Fibroblast of mammary gland (primary cell): ENCODE measurements at regions not wholly inside any gene's neighbourhood (a gene's known extent, or its start where the extent isn't known, plus 50 kb on each side); places are given as distances from the start of the nearest gene placed in this dataset.
"Not testable (repeated sequence)": the region's sequence is repeated elsewhere in the genome, so short reads cannot be mapped to it uniquely, and the experiment has no call there.

ENCODE experiments used
- DNase-seq: peaks from one replicate; pipeline ENCODE4 v3.0.0-alpha.2; 2010; ENCODE audit warnings: low read depth
- H3K4me3 ChIP-seq: 2 replicates; pipeline ENCODE4 v1.5.1; 2011; ENCODE audit warnings: low read depth, mild to moderate bottlenecking, low read length, moderate library complexity; ENCODE audit not compliant: control insufficient read depth
- CTCF ChIP-seq: conservative IDR thresholded peaks from 2 replicates; pipeline ENCODE4 v1.5.1; 2011; ENCODE audit warnings: low read depth, low read length, inconsistent platforms; ENCODE audit not compliant: control insufficient read depth, insufficient read depth

- no peak overlapping the region for H3K4me3 ChIP-seq
- no peak for DNase-seq
- TF ChIP-seq CTCF, result no peak
Observed at GRCh38 chr9:13920557-13920956, 393.4 kb downstream of the NFIB start.

GRCh38 chr9:13919401-13919800 is 394.5 kb downstream of the NFIB start:
- no peak for TF ChIP-seq CTCF
- no peak for DNase-seq
- H3K4me3 ChIP-seq, result no peak overlapping the region

- H3K4me3 ChIP-seq, result no peak overlapping the region
- TF ChIP-seq CTCF, result no peak
- no peak for DNase-seq
Observed at GRCh38 chr9:13917534-13917933, 396.4 kb downstream of the NFIB start.

GRCh38 chr9:13915591-13916301 is 398.2 kb downstream of the NFIB start:
- DNase-seq, result peak; percentile 34
- no peak overlapping the region for H3K4me3 ChIP-seq
- TF ChIP-seq CTCF, result no peak

- DNase-seq, result no peak
- H3K4me3 ChIP-seq, result no peak overlapping the region
- no peak for TF ChIP-seq CTCF
Observed at GRCh38 chr9:13915131-13915530, 398.8 kb downstream of the NFIB start.

- no peak for DNase-seq
- H3K4me3 ChIP-seq, result no peak overlapping the region
- TF ChIP-seq CTCF, result no peak
Observed at GRCh38 chr9:13911473-13911872, 402.5 kb downstream of the NFIB start.

GRCh38 chr9:13907842-13908241 is 406.1 kb downstream of the NFIB start:
- H3K4me3 ChIP-seq, DNase-seq: not testable (repeated sequence)
